Esophagus muscularis mucosa (tissue), 4 donors: ENCODE measurements at regions not wholly inside any gene's neighbourhood (a gene's known extent, or its start where the extent isn't known, plus 50 kb on each side); places are given as distances from the start of the nearest gene placed in this dataset.
"Not testable (repeated sequence)": the region's sequence is repeated elsewhere in the genome, so short reads cannot be mapped to it uniquely, and the experiment has no call there.

Source experiments
- DNase-seq: peaks from one replicate; pipeline ENCODE4 v3.0.0-alpha.2; 2017; ENCODE audit errors: extremely low spot score
- H3K27ac ChIP-seq, 4 donors: fragments of 200-600 bp; sonication (generic); replicated peaks in 1 of 4; 1 replicate in 3 of 4; 2 replicates in 1 of 4; pipeline ENCODE4 v1.5.1; 2016 to 2019; ENCODE audit warnings: mild to moderate bottlenecking in 1 of 4
- H3K27me3 ChIP-seq, 4 donors: fragments of 200-600 bp; sonication (generic); one replicate each; pipeline versions ENCODE4 v1.5.1 to v1.6.0; 2016 to 2019
- H3K36me3 ChIP-seq, 4 donors: fragments of 200-600 bp; sonication (generic); one replicate each; pipeline ENCODE4 v1.5.1; 2016 to 2019
- H3K4me1 ChIP-seq, 4 donors: fragments of 200-600 bp; sonication (generic); one replicate each; pipeline ENCODE4 v1.5.1; 2016 to 2019
- H3K4me3 ChIP-seq, 4 donors: fragments of 200-600 bp; sonication (generic); 1 replicate in 2 of 4; 2 replicates in 2 of 4; pipeline ENCODE4 v1.5.1; 2016 to 2019; ENCODE audit warnings: mild to moderate bottlenecking in 4 of 4, moderate library complexity in 1 of 4
- H3K9me3 ChIP-seq, 4 donors: fragments of 200-600 bp; sonication (generic); 1 replicate in 3 of 4; 2 replicates in 1 of 4; pipeline ENCODE4 v1.5.1; 2016 to 2019
- EP300 ChIP-seq: sonication (generic); formaldehyde crosslinking; IDR thresholded peaks from one replicate; pipeline ENCODE4 v1.6.1; 2017; ENCODE audit warnings: antibody characterized with exemption
- POLR2A ChIP-seq: fragments of 450-650 bp; IDR thresholded peaks from one replicate; pipeline ENCODE4 v1.6.1; 2017; ENCODE audit warnings: antibody characterized with exemption, moderate library complexity, mild to moderate bottlenecking, low read depth
- POLR2AphosphoS5 ChIP-seq, 2 donors: sonication (generic); formaldehyde crosslinking; IDR thresholded peaks; one replicate each; pipeline ENCODE4 v1.6.1; 2017; ENCODE audit warnings: antibody characterized with exemption in 2 of 2
- WGBS: methylation state at CpG from one replicate; pipeline ENCODE4 v1.1.5; 2018; 5-methylcytosine and 5-hydroxymethylcytosine counted together
- intact Hi-C: fragments of 100-400 bp; cut with DNase I; formaldehyde crosslinking; loops from one replicate; pipeline ENCODE4 v1.15.1; 2023
- TF ChIP-seq, protein P1 (sequence below), 3 experiments: fragments of 200-600 bp in 2 of 3; fragments of 450-650 bp in 1 of 3; sonication (generic) in 2 of 3; IDR thresholded peaks; one replicate each; pipeline ENCODE4 v1.5.1; 2017 to 2019; ENCODE audit warnings: antibody characterized with exemption in 3 of 3, mild to moderate bottlenecking in 2 of 3, moderate library complexity in 1 of 3

- Histone ChIP-seq H3K4me3 (no peak overlapping the region), H3K36me3 (no peaks in the 10 kb centered on the region), H3K4me1 (no peaks in the 10 kb centered on the region), H3K27ac (no peak overlapping the region), H3K27me3 (no peaks in the 10 kb centered on the region), H3K9me3 (no peaks in the 10 kb centered on the region)
- WGBS = 100% methylated on average over 1 of the region's 1 CpG
- intact Hi-C loops = no loop called here
- DNase-seq = no peak
- no peak for TF ChIP-seq POLR2AphosphoS5 (IDR thresholded peaks at IDR 0.05)
- TF ChIP-seq, protein P1, sequence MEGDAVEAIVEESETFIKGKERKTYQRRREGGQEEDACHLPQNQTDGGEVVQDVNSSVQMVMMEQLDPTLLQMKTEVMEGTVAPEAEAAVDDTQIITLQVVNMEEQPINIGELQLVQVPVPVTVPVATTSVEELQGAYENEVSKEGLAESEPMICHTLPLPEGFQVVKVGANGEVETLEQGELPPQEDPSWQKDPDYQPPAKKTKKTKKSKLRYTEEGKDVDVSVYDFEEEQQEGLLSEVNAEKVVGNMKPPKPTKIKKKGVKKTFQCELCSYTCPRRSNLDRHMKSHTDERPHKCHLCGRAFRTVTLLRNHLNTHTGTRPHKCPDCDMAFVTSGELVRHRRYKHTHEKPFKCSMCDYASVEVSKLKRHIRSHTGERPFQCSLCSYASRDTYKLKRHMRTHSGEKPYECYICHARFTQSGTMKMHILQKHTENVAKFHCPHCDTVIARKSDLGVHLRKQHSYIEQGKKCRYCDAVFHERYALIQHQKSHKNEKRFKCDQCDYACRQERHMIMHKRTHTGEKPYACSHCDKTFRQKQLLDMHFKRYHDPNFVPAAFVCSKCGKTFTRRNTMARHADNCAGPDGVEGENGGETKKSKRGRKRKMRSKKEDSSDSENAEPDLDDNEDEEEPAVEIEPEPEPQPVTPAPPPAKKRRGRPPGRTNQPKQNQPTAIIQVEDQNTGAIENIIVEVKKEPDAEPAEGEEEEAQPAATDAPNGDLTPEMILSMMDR (IDR thresholded peaks at IDR 0.05) = no peak
- TF ChIP-seq POLR2A = no peak
- TF ChIP-seq EP300 = no peak
Measured at GRCh38 chr18:28740575-28740974, 563.6 kb upstream of the CDH2 start.

- DNase-seq = no peak
- Histone ChIP-seq H3K9me3 (no peaks in the 10 kb centered on the region), H3K27ac (no peak overlapping the region), H3K4me1 (no peaks in the 10 kb centered on the region), H3K36me3 (no peaks in the 10 kb centered on the region), H3K27me3 (no peaks in the 10 kb centered on the region), H3K4me3 (no peak overlapping the region)
- intact Hi-C loops = no loop called here
- no peak for TF ChIP-seq POLR2A
- no peak for TF ChIP-seq POLR2AphosphoS5 (IDR thresholded peaks at IDR 0.05)
- TF ChIP-seq, protein P1 (IDR thresholded peaks at IDR 0.05) = no peak
- TF ChIP-seq EP300 = no peak
Measured at GRCh38 chr18:28736951-28737350, 560.0 kb upstream of the CDH2 start.

GRCh38 chr18:28736223-28736622 is 559.3 kb upstream of the CDH2 start:
- Histone ChIP-seq H3K9me3 (no peaks in the 10 kb centered on the region), H3K27ac (no peak overlapping the region), H3K36me3 (no peaks in the 10 kb centered on the region), H3K4me3 (no peak overlapping the region), H3K4me1 (no peaks in the 10 kb centered on the region), H3K27me3 (no peaks in the 10 kb centered on the region)
- intact Hi-C loops = no loop called here
- DNase-seq = no peak
- TF ChIP-seq EP300 (no peak), POLR2AphosphoS5 (IDR thresholded peaks at IDR 0.05) (no peak), POLR2A (no peak)
- TF ChIP-seq, protein P1 (IDR thresholded peaks at IDR 0.05) = no peak
- WGBS = 72% methylated on average over 2 of the region's 2 CpGs

DNA sequence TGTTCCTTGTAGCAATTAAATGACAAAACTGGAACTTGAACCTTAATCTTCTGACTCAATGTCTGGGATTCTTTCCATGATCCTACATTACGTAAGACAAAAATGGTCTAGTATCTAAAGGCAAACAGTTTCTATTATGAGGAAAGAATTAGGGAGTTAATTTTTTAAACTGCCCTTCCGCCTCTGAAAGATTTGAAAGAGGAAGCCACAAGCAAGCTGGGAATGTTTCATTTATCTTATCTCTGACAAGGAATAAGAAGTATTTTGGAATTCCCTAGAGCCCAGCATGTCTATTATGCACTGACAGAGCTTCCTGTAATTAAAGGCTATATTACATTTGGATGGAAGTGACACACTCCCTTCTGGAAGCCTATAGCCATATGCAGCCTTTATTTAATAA is 558.8 kb upstream of the CDH2 start:
- TF ChIP-seq POLR2AphosphoS5 (IDR thresholded peaks at IDR 0.05) (no peak), POLR2A (no peak), EP300 (no peak)
- DNase-seq = no peak
- WGBS = 48% methylated on average over 2 of the region's 2 CpGs
- H3K36me3 ChIP-seq = no peaks in the 10 kb centered on the region
- no peak overlapping the region for H3K4me3 ChIP-seq
- no peak overlapping the region for H3K27ac ChIP-seq
- H3K4me1 ChIP-seq = no peaks in the 10 kb centered on the region
- intact Hi-C loops = no loop called here
- no peaks in the 10 kb centered on the region for H3K27me3 ChIP-seq
- H3K9me3 ChIP-seq = no peaks in the 10 kb centered on the region

DNA sequence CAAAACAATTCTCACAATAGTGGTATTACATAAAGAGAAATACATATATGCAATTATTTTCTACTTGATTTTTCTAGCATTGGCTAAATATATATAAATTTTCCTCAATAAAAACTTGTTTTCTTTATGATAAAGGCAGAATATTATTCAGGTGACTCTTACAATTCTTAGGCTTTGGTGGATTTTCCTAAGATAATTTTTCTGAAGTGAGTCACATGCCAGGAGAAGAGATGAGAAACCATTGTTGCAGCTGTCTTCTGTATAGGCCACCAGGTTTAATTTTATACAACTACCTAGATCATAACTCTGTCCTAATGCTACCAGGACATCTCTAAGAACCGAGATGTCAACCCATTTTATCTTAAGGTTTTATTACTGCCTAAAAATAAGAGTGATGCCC is 552.4 kb upstream of the CDH2 start:
- H3K27me3 ChIP-seq = no peaks in the 10 kb centered on the region
- TF ChIP-seq POLR2A (no peak), POLR2AphosphoS5 (IDR thresholded peaks at IDR 0.05) (no peak), EP300 (no peak)
- no peak overlapping the region for H3K27ac ChIP-seq
- no peak for DNase-seq
- no peaks in the 10 kb centered on the region for H3K36me3 ChIP-seq
- WGBS = 84% methylated on average over 1 of the region's 1 CpG
- H3K9me3 ChIP-seq = no peaks in the 10 kb centered on the region
- intact Hi-C loops = loop anchor here (10.0 kb wide), 1 partner anchor 55 kb away; no protein-coding TSS in a partner anchor
- H3K4me3 ChIP-seq = no peak overlapping the region
- H3K4me1 ChIP-seq = no peaks in the 10 kb centered on the region

- no peak overlapping the region for H3K4me3 ChIP-seq
- intact Hi-C loops = loop anchor here (10.0 kb wide), 1 partner anchor 56 kb away; no protein-coding TSS in a partner anchor
- TF ChIP-seq, protein P1 (IDR thresholded peaks at IDR 0.05) = no peak
- TF ChIP-seq POLR2A = no peak
- no peak for TF ChIP-seq POLR2AphosphoS5 (IDR thresholded peaks at IDR 0.05)
- no peak for TF ChIP-seq EP300
- H3K4me1 ChIP-seq = no peaks in the 10 kb centered on the region
- H3K9me3 ChIP-seq = no peaks in the 10 kb centered on the region
- WGBS = 17% methylated on average over 2 of the region's 2 CpGs
- H3K27me3 ChIP-seq = no peaks in the 10 kb centered on the region
- no peak for DNase-seq
- H3K27ac ChIP-seq = no peak overlapping the region
- no peaks in the 10 kb centered on the region for H3K36me3 ChIP-seq
Measured at GRCh38 chr18:28728891-28729290, 552.0 kb upstream of the CDH2 start.

DNA sequence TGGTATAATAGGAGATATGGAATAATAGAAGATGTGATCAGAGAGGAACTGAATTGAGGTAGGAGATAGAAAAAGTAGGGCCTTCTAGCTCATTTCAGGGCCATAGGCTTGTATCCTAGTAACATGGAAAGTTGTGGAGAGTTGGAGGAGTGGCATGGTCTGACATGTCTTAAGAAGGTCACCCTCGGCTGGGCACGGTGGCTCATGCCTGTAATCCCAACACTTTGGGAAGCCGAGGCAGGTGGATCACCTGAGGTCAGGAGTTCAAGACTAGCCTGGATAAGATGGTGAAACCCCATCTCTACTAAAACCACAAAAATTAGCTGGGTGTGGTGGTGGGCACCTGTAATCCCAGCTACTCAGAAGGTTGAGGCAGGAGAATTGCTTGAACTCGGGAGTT is 550.3 kb upstream of the CDH2 start:
- not testable (repeated sequence) for DNase-seq
- intact Hi-C loops = loop anchor here (10.0 kb wide), 1 partner anchor 58 kb away; no protein-coding TSS in a partner anchor
- 97% methylated on average over 4 of the region's 4 CpGs for WGBS

More for the DNA sequence above, 550.3 kb upstream of the CDH2 start:
- not testable (repeated sequence) for H3K27me3 ChIP-seq, H3K4me3 ChIP-seq, H3K36me3 ChIP-seq, H3K9me3 ChIP-seq, H3K27ac ChIP-seq, H3K4me1 ChIP-seq
